HEK293 (cell line): ENCODE measurements at regions not wholly inside any gene's neighbourhood (a gene's known extent, or its start where the extent isn't known, plus 50 kb on each side); places are given as distances from the start of the nearest gene placed in this dataset.

Experiments used
- CTCF ChIA-PET: fragments of 350-600 bp; formaldehyde crosslinking; extraction: SDS; loops from one replicate; lab custom pipeline; 2021; ENCODE audit warnings: antibody characterized with exemption; lab: Yijun Ruan, JAX
- POLR2A ChIA-PET: fragments of 300-600 bp; formaldehyde crosslinking; extraction: SDS; loops from one replicate; lab custom pipeline; 2020; ENCODE audit warnings: antibody characterized with exemption, inconsistent platforms; lab: Yijun Ruan, JAX
- H3K27ac ChIP-seq: fragments of 200-500 bp; sonication (Bioruptor generic); 2 replicates; pipeline ENCODE4 v1.5.1; 2014; ENCODE audit warnings: low read depth, low read length, control low read depth, inconsistent platforms; ENCODE audit errors: extremely low read depth
- H3K36me3 ChIP-seq, 2 experiments: fragments of 200-500 bp in 1 of 2; sonication (Bioruptor generic) in 1 of 2; 1 replicate in 1 of 2; 2 replicates in 1 of 2; pipeline ENCODE4 v1.5.1; 2014 to 2017; ENCODE audit warnings: inconsistent platforms in 2 of 2, low read length in 2 of 2; ENCODE audit not compliant: control insufficient read depth in 2 of 2, insufficient read depth in 1 of 2
- H3K4me1 ChIP-seq: fragments of 200-500 bp; sonication (Bioruptor generic); 2 replicates; pipeline ENCODE4 v1.5.1; 2014; ENCODE audit warnings: mild to moderate bottlenecking, low read length, inconsistent platforms; ENCODE audit not compliant: control insufficient read depth, insufficient read depth
- H3K4me3 ChIP-seq: 2 replicates; pipeline ENCODE4 v1.5.1; 2011; ENCODE audit warnings: low read depth, mild to moderate bottlenecking, control low read depth, low read length, moderate library complexity
- H3K9me3 ChIP-seq: fragments of 200-500 bp; sonication (Bioruptor generic); 2 replicates; pipeline ENCODE4 v1.5.1; 2014; ENCODE audit warnings: low read depth, low read length, inconsistent platforms; ENCODE audit not compliant: control insufficient read depth, insufficient read depth
- GLI4 ChIP-seq: fragments of 450-650 bp; formaldehyde crosslinking; IDR thresholded peaks from 2 replicates; pipeline ENCODE4 v1.5.1; 2016; ENCODE audit warnings: missing biosample characterization, missing genetic modification characterization
- GLIS1 ChIP-seq: fragments of 450-650 bp; formaldehyde crosslinking; IDR thresholded peaks from 2 replicates; pipeline ENCODE4 v1.5.1; 2016; ENCODE audit warnings: missing biosample characterization, missing genetic modification characterization
- HOXC10 ChIP-seq: sonication (generic); formaldehyde crosslinking; IDR thresholded peaks from 2 replicates; pipeline ENCODE4 v1.8.1; 2023; ENCODE audit warnings: mild to moderate bottlenecking, missing genetic modification reagents
- IKZF3 ChIP-seq: fragments of 450-650 bp; IDR thresholded peaks from 2 replicates; pipeline ENCODE4 v1.5.0; 2018; ENCODE audit warnings: missing biosample characterization, mild to moderate bottlenecking, missing genetic modification characterization, moderate library complexity
- KLF10 ChIP-seq: fragments of 450-650 bp; IDR thresholded peaks from 2 replicates; pipeline ENCODE4 v1.5.1; 2018; ENCODE audit warnings: missing biosample characterization, mild to moderate bottlenecking, missing genetic modification characterization
- KLF16 ChIP-seq: fragments of 450-650 bp; formaldehyde crosslinking; IDR thresholded peaks from 2 replicates; pipeline ENCODE4 v1.5.1; 2017; ENCODE audit warnings: missing biosample characterization, missing genetic modification characterization
- PRDM10 ChIP-seq: fragments of 450-650 bp; formaldehyde crosslinking; IDR thresholded peaks from 2 replicates; pipeline ENCODE4 v1.5.1; 2016; ENCODE audit warnings: missing biosample characterization, missing genetic modification characterization
- SCRT1 ChIP-seq: fragments of 450-650 bp; formaldehyde crosslinking; IDR thresholded peaks from 2 replicates; pipeline ENCODE4 v1.5.1; 2016; ENCODE audit warnings: missing biosample characterization, missing genetic modification characterization, borderline replicate concordance
- SETDB1 ChIP-seq: IDR thresholded peaks from one replicate; pipeline ENCODE4 v1.6.1; 2017; ENCODE audit warnings: mild to moderate bottlenecking, low read length, moderate library complexity, mixed read lengths; ENCODE audit not compliant: insufficient read length
- ZBTB11 ChIP-seq: fragments of 450-650 bp; formaldehyde crosslinking; conservative IDR thresholded peaks from 2 replicates; pipeline ENCODE4 v1.5.1; 2016; ENCODE audit warnings: low read depth, missing biosample characterization, missing genetic modification characterization
- ZBTB44 ChIP-seq: fragments of 450-650 bp; IDR thresholded peaks from 2 replicates; pipeline ENCODE4 v1.5.1; 2018; ENCODE audit warnings: missing biosample characterization, mild to moderate bottlenecking, missing genetic modification characterization
- ZNF138 ChIP-seq: fragments of 450-650 bp; formaldehyde crosslinking; IDR thresholded peaks from 2 replicates; pipeline ENCODE4 v1.5.1; 2016; ENCODE audit warnings: missing biosample characterization, missing genetic modification characterization, borderline replicate concordance
- ZNF239 ChIP-seq: fragments of 450-650 bp; formaldehyde crosslinking; IDR thresholded peaks from 2 replicates; pipeline ENCODE4 v1.5.1; 2016; ENCODE audit warnings: missing biosample characterization, missing genetic modification characterization
- ZNF26 ChIP-seq: fragments of 450-650 bp; formaldehyde crosslinking; IDR thresholded peaks from 2 replicates; pipeline ENCODE4 v1.5.1; 2016; ENCODE audit warnings: missing biosample characterization, missing genetic modification characterization
- ZNF391 ChIP-seq: fragments of 450-650 bp; formaldehyde crosslinking; IDR thresholded peaks from 2 replicates; pipeline ENCODE4 v1.5.1; 2016; ENCODE audit warnings: low read depth, missing biosample characterization, missing genetic modification characterization, borderline replicate concordance
- ZNF404 ChIP-seq: fragments of 450-650 bp; formaldehyde crosslinking; IDR thresholded peaks from 2 replicates; pipeline ENCODE4 v1.5.1; 2017; ENCODE audit warnings: missing biosample characterization, missing genetic modification characterization
- ZNF510 ChIP-seq: fragments of 450-650 bp; formaldehyde crosslinking; IDR thresholded peaks from 2 replicates; pipeline ENCODE4 v1.5.1; 2018; ENCODE audit warnings: mild to moderate bottlenecking, missing genetic modification characterization, missing biosample characterization; ENCODE audit not compliant: insufficient replicate concordance
- ZNF548 ChIP-seq: fragments of 450-650 bp; formaldehyde crosslinking; IDR thresholded peaks from 2 replicates; pipeline ENCODE4 v1.5.1; 2016; ENCODE audit warnings: missing biosample characterization, missing genetic modification characterization
- ZNF623 ChIP-seq: fragments of 450-650 bp; formaldehyde crosslinking; IDR thresholded peaks from 2 replicates; pipeline ENCODE4 v1.5.1; 2016; ENCODE audit warnings: missing biosample characterization, missing genetic modification characterization
- ZNF639 ChIP-seq: fragments of 450-650 bp; formaldehyde crosslinking; IDR thresholded peaks from 2 replicates; pipeline ENCODE4 v1.5.1; 2016; ENCODE audit warnings: missing biosample characterization, missing genetic modification characterization
- ZNF660 ChIP-seq: fragments of 450-650 bp; IDR thresholded peaks from 2 replicates; pipeline ENCODE4 v1.5.1; 2018; ENCODE audit warnings: missing biosample characterization, mild to moderate bottlenecking, missing genetic modification characterization
- ZNF707 ChIP-seq: fragments of 450-650 bp; formaldehyde crosslinking; IDR thresholded peaks from 2 replicates; pipeline ENCODE4 v1.5.1; 2016; ENCODE audit warnings: missing biosample characterization, missing genetic modification characterization
- ZNF777 ChIP-seq: fragments of 450-650 bp; formaldehyde crosslinking; IDR thresholded peaks from 2 replicates; pipeline ENCODE4 v1.5.1; 2017; ENCODE audit warnings: missing biosample characterization, missing genetic modification characterization, borderline replicate concordance
- ZNF830 ChIP-seq: fragments of 450-650 bp; IDR thresholded peaks from 2 replicates; pipeline ENCODE4 v1.5.0; 2018; ENCODE audit warnings: missing biosample characterization, missing genetic modification characterization, low read depth, mild to moderate bottlenecking, moderate library complexity

GRCh38 chr6:145274083-145274482 is 461.2 kb downstream of the EPM2A start (continued):
- TF ChIP-seq IKZF3 (tag by site-specific recombination) (no peak), ZNF707 (tag by site-specific recombination) (no peak), ZNF639 (tag by site-specific recombination) (no peak)
- TF ChIP-seq, all 188 proteins: peak for 0

GRCh38 chr6:145275019-145275418 is 460.3 kb downstream of the EPM2A start:
- POLR2A ChIA-PET, result no interaction called here
- TF ChIP-seq SETDB1, result no peak
- TF ChIP-seq ZNF660, result no peak
- TF ChIP-seq HOXC10 (CRISPR knock-in tag), result no peak
- TF ChIP-seq ZNF239 (tag by site-specific recombination), result no peak
- TF ChIP-seq ZBTB44, result no peak
- no peak for TF ChIP-seq KLF16 (tag by site-specific recombination)
- no peak for TF ChIP-seq GLIS1
- no peak for TF ChIP-seq ZNF510 (tag by site-specific recombination)
- no peak for TF ChIP-seq SCRT1
- TF ChIP-seq ZNF404 (tag by site-specific recombination), result no peak
- no peak for TF ChIP-seq PRDM10
- no peak for TF ChIP-seq ZNF138 (tag by site-specific recombination)
- TF ChIP-seq KLF10 (tag by site-specific recombination), result no peak
- TF ChIP-seq, all 188 proteins: peak for 0
- no peaks in the 10 kb centered on the region for H3K9me3 ChIP-seq
- no peak overlapping the region for H3K27ac ChIP-seq
- no peaks in the 10 kb centered on the region for H3K4me1 ChIP-seq
- H3K36me3 ChIP-seq, result no peaks in the 10 kb centered on the region
- H3K4me3 ChIP-seq, result no peak overlapping the region
- CTCF ChIA-PET, result interaction anchor here (0.6 kb wide), 1 partner anchor 46 kb away, joined by 3 read pairs; no protein-coding TSS in a partner anchor

- POLR2A ChIA-PET, result no interaction called here
- H3K36me3 ChIP-seq, result no peaks in the 10 kb centered on the region
- CTCF ChIA-PET, result no interaction called here
- H3K9me3 ChIP-seq, result no peaks in the 10 kb centered on the region
- TF ChIP-seq ZNF391 (tag by site-specific recombination), result no peak
- TF ChIP-seq ZNF707 (tag by site-specific recombination), result no peak
- TF ChIP-seq ZBTB11, result no peak
- no peak for TF ChIP-seq ZNF26
- TF ChIP-seq ZNF830 (tag by site-specific recombination), result no peak
- no peak for TF ChIP-seq GLI4 (tag by site-specific recombination)
- TF ChIP-seq ZNF548 (tag by site-specific recombination), result no peak
- no peak for TF ChIP-seq ZNF777 (tag by site-specific recombination)
- no peak for TF ChIP-seq ZNF623 (tag by site-specific recombination)
- H3K27ac ChIP-seq, result no peak overlapping the region
- no peaks in the 10 kb centered on the region for H3K4me1 ChIP-seq
- no peak overlapping the region for H3K4me3 ChIP-seq
These were observed 459.5 kb downstream of the EPM2A start for GRCh38 chr6:145275787-145276186.
